HT-29 (cell line): ENCODE measurements at regions not wholly inside any gene's neighbourhood (a gene's known extent, or its start where the extent isn't known, plus 50 kb on each side); places are given as distances from the start of the nearest gene placed in this dataset.

Experiments
- DNase-seq: peaks from one replicate; pipeline ENCODE4 v3.0.0-alpha.2; 2015; ENCODE audit warnings: low spot score

- no peak for DNase-seq
Measured at GRCh38 chr11:104529906-104530305, 366.0 kb upstream of the PDGFD start.

GRCh38 chr11:104529213-104529612 is 365.3 kb upstream of the PDGFD start:
- no peak for DNase-seq

GRCh38 chr11:104526006-104526405 is 362.1 kb upstream of the PDGFD start:
- DNase-seq = no peak

- no peak for DNase-seq
Measured at GRCh38 chr11:104525416-104525815, 361.5 kb upstream of the PDGFD start.

- DNase-seq = no peak
Measured at GRCh38 chr11:104524254-104524653, 360.3 kb upstream of the PDGFD start.

- no peak for DNase-seq
Measured at GRCh38 chr11:104523611-104524010, 359.7 kb upstream of the PDGFD start.

GRCh38 chr11:104522650-104523049 is 358.7 kb upstream of the PDGFD start:
- DNase-seq = no peak

- no peak for DNase-seq
Measured at GRCh38 chr11:104522123-104522522, 358.2 kb upstream of the PDGFD start.

- DNase-seq = no peak
Measured at GRCh38 chr11:104510169-104510568, 346.2 kb upstream of the PDGFD start.

- no peak for DNase-seq
Measured at GRCh38 chr11:104490182-104490581, 326.2 kb upstream of the PDGFD start.

- no peak for DNase-seq
Measured at GRCh38 chr11:104488561-104488960, 324.6 kb upstream of the PDGFD start.

- DNase-seq = no peak
Measured at GRCh38 chr11:104487046-104487806, 323.3 kb upstream of the PDGFD start.

- no peak for DNase-seq
Measured at GRCh38 chr11:104484804-104485554, 321.0 kb upstream of the PDGFD start.

GRCh38 chr11:104476898-104477297 is 313.0 kb upstream of the PDGFD start:
- DNase-seq = no peak

- DNase-seq = no peak
Measured at GRCh38 chr11:104476454-104476853, 312.5 kb upstream of the PDGFD start.

GRCh38 chr11:104467404-104467803 is 303.5 kb upstream of the PDGFD start:
- DNase-seq = no peak

GRCh38 chr11:104465321-104465720 is 301.4 kb upstream of the PDGFD start:
- no peak for DNase-seq

GRCh38 chr11:104464691-104465090 is 300.7 kb upstream of the PDGFD start:
- no peak for DNase-seq

- DNase-seq = no peak
Measured at GRCh38 chr11:104462341-104462740, 298.4 kb upstream of the PDGFD start.

- no peak for DNase-seq
Measured at GRCh38 chr11:104451197-104451893, 287.4 kb upstream of the PDGFD start.

- no peak for DNase-seq
Measured at GRCh38 chr11:104443387-104443786, 279.4 kb upstream of the PDGFD start.

GRCh38 chr11:104442321-104442720 is 278.4 kb upstream of the PDGFD start:
- DNase-seq = no peak

GRCh38 chr11:104435494-104435893 is 271.5 kb upstream of the PDGFD start:
- no peak for DNase-seq
